ENCODE measurements at regions not wholly inside any gene's neighbourhood (a gene's known extent, or its start where the extent isn't known, plus 50 kb on each side); places are given as distances from the start of the nearest gene placed in this dataset.

- TF ChIP-seq, protein P1, sequence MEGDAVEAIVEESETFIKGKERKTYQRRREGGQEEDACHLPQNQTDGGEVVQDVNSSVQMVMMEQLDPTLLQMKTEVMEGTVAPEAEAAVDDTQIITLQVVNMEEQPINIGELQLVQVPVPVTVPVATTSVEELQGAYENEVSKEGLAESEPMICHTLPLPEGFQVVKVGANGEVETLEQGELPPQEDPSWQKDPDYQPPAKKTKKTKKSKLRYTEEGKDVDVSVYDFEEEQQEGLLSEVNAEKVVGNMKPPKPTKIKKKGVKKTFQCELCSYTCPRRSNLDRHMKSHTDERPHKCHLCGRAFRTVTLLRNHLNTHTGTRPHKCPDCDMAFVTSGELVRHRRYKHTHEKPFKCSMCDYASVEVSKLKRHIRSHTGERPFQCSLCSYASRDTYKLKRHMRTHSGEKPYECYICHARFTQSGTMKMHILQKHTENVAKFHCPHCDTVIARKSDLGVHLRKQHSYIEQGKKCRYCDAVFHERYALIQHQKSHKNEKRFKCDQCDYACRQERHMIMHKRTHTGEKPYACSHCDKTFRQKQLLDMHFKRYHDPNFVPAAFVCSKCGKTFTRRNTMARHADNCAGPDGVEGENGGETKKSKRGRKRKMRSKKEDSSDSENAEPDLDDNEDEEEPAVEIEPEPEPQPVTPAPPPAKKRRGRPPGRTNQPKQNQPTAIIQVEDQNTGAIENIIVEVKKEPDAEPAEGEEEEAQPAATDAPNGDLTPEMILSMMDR (conservative IDR thresholded peaks at IDR 0.05; ENCODE audit: low read depth, low read length): no peak
- no peaks in the 10 kb centered on the region for H3K27me3 ChIP-seq (ENCODE audit: insufficient read depth, low read depth)
Observed at GRCh38 chr18:6593142-6593885, 136.2 kb upstream of the ARHGAP28 start.

DNA sequence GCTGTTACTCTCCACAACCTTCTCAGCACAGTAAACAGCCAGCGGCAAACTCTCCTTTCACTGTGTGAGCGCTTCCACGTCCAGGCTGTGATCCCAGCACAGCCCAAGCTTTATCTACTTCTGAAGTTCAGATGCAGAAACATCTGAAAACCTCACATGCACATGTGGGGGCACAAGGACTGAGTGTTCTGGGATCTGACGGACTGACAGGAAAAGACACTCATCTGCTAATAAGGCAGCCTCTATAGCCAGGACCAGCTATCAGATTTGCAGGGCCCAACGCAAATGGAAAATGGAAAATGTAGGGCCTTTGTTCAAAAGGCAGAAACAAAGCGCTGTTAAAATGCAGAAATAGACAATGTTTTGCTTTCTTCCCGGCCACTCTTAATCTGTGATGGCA is 133.8 kb upstream of the ARHGAP28 start:
- Histone ChIP-seq H3K36me3 (ENCODE audit: insufficient read depth) (no peaks in the 10 kb centered on the region), H3K27me3 (ENCODE audit: insufficient read depth, low read depth) (no peaks in the 10 kb centered on the region), H3K4me2 (no peak overlapping the region), H2AFZ (ENCODE audit: low read depth) (no peak overlapping the region), H3K79me2 (ENCODE audit: insufficient read depth, low read depth) (no peaks in the 10 kb centered on the region), H4K20me1 (ENCODE audit: insufficient read depth) (no peaks in the 10 kb centered on the region), H3K4me3 (IDR thresholded peaks at IDR 0.05; ENCODE audit: insufficient read depth, low read depth, low read length) (no peak overlapping the region), H3K4me1 (ENCODE audit: low read depth, poor library complexity, severe bottlenecking) (no peaks in the 10 kb centered on the region), H3K27ac (no peak overlapping the region), H3K9ac (no peak overlapping the region)
- TF ChIP-seq, protein P1 (conservative IDR thresholded peaks at IDR 0.05; ENCODE audit: low read depth, low read length): no peak

More at GRCh38 chr18:6593142-6593885, 136.2 kb upstream of the ARHGAP28 start:
- Histone ChIP-seq H3K4me2 (no peak overlapping the region), H3K27ac (no peak overlapping the region), H3K4me3 (IDR thresholded peaks at IDR 0.05; ENCODE audit: insufficient read depth, low read depth, low read length) (no peak overlapping the region), H3K79me2 (ENCODE audit: insufficient read depth, low read depth) (no peaks in the 10 kb centered on the region), H3K9ac (no peak overlapping the region), H2AFZ (ENCODE audit: low read depth) (no peak overlapping the region), H3K36me3 (ENCODE audit: insufficient read depth) (no peaks in the 10 kb centered on the region), H4K20me1 (ENCODE audit: insufficient read depth) (no peaks in the 10 kb centered on the region), H3K4me1 (ENCODE audit: low read depth, poor library complexity, severe bottlenecking) (no peaks in the 10 kb centered on the region)

DNA sequence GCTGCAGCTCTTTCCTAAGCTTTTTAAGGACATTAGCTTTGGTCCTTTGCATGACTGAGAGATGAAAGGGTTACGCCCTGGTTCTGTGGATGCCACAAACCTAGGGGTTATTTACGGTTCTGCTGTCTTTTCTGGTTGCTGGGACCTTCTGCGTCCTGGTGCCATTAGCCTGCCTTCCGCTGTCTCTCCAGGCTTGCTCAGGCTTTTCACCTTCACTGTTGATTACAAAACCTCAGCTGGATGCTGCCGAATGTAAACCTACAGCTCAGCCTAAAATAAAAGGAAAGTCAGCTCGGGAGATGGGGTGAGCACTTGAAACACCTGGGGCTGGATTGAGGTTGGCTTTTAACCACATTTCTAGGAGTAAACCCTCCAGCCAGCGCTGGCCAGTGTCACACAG is 130.9 kb upstream of the ARHGAP28 start:
- Histone ChIP-seq H3K27ac (no peak overlapping the region), H3K27me3 (ENCODE audit: insufficient read depth, low read depth) (no peaks in the 10 kb centered on the region), H3K9ac (no peak overlapping the region), H3K4me3 (IDR thresholded peaks at IDR 0.05; ENCODE audit: insufficient read depth, low read depth, low read length) (no peak overlapping the region), H3K79me2 (ENCODE audit: insufficient read depth, low read depth) (no peaks in the 10 kb centered on the region), H2AFZ (ENCODE audit: low read depth) (no peak overlapping the region), H3K36me3 (ENCODE audit: insufficient read depth) (no peaks in the 10 kb centered on the region), H4K20me1 (ENCODE audit: insufficient read depth) (no peaks in the 10 kb centered on the region), H3K4me1 (ENCODE audit: low read depth, poor library complexity, severe bottlenecking) (no peaks in the 10 kb centered on the region), H3K4me2 (no peak overlapping the region)
- TF ChIP-seq, protein P1 (conservative IDR thresholded peaks at IDR 0.05; ENCODE audit: low read depth, low read length): no peak

GRCh38 chr18:6600667-6601167 is 128.8 kb upstream of the ARHGAP28 start:
- Histone ChIP-seq H3K79me2 (ENCODE audit: insufficient read depth, low read depth) (no peaks in the 10 kb centered on the region), H3K9ac (no peak overlapping the region), H3K4me3 (IDR thresholded peaks at IDR 0.05; ENCODE audit: insufficient read depth, low read depth, low read length) (no peak overlapping the region), H4K20me1 (ENCODE audit: insufficient read depth) (no peaks in the 10 kb centered on the region), H3K27ac (no peak overlapping the region), H3K4me2 (no peak overlapping the region), H3K27me3 (ENCODE audit: insufficient read depth, low read depth) (no peaks in the 10 kb centered on the region), H2AFZ (ENCODE audit: low read depth) (no peak overlapping the region), H3K36me3 (ENCODE audit: insufficient read depth) (no peaks in the 10 kb centered on the region), H3K4me1 (ENCODE audit: low read depth, poor library complexity, severe bottlenecking) (no peaks in the 10 kb centered on the region)
- TF ChIP-seq, protein P1 (conservative IDR thresholded peaks at IDR 0.05; ENCODE audit: low read depth, low read length): no peak

Measured in KMS-11 (cell line).